H54 (cell line): ENCODE measurements at regions not wholly inside any gene's neighbourhood (a gene's known extent, or its start where the extent isn't known, plus 50 kb on each side); places are given as distances from the start of the nearest gene placed in this dataset.

ENCODE experiments used
- DNase-seq: peaks from one replicate; pipeline ENCODE4 v3.0.0; 2011; ENCODE audit warnings: low spot score, mixed read lengths; ENCODE audit not compliant: insufficient read length
- FAIRE-seq: peaks from 3 replicates; lab custom pipeline; 2011; peaks lifted over from hg19 to GRCh38; lab: Jason Lieb, UNC
- POLR2A ChIP-seq: IDR thresholded peaks from 2 replicates; pipeline ENCODE4 v1.6.1; 2011; ENCODE audit warnings: low read depth, mild to moderate bottlenecking, low read length

GRCh38 chr11:116311206-116311605 lies 461.6 kb downstream of the BUD13 start:
- FAIRE-seq: no peak
- no peak for DNase-seq
- TF ChIP-seq POLR2A: no peak

- no peak for DNase-seq
- FAIRE-seq: no peak
- no peak for TF ChIP-seq POLR2A
Measured at GRCh38 chr11:116310698-116311097, 462.1 kb downstream of the BUD13 start.

GRCh38 chr11:116310226-116310625 lies 462.6 kb downstream of the BUD13 start:
- FAIRE-seq (no peak), DNase-seq (no peak)

GRCh38 chr11:116309446-116309845 lies 463.3 kb downstream of the BUD13 start:
- FAIRE-seq (no peak), DNase-seq (no peak)
- no peak for TF ChIP-seq POLR2A

More at GRCh38 chr11:116310226-116310625, 462.6 kb downstream of the BUD13 start:
- TF ChIP-seq POLR2A: no peak

DNA sequence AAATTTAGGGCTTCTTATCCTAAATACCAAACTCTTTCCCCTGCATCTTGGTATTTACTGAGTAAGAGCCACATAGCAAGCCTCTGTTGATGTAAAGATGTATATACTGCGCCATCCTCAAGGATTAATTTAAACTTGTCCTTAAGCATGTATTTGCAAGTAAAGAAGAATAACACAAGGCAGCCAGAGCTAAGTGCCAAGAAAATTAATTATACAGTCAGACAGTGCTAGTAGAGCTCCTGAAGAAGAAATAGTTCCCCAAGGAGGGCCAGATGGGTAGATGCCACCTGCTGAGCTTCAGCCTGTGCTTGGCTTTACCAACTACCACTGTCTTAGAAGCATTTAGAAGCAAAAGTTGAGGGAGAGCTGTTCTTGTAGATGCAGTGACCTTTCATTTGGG lies 470.0 kb downstream of the BUD13 start:
- FAIRE-seq (no peak), DNase-seq (no peak)
- no peak for TF ChIP-seq POLR2A

DNA sequence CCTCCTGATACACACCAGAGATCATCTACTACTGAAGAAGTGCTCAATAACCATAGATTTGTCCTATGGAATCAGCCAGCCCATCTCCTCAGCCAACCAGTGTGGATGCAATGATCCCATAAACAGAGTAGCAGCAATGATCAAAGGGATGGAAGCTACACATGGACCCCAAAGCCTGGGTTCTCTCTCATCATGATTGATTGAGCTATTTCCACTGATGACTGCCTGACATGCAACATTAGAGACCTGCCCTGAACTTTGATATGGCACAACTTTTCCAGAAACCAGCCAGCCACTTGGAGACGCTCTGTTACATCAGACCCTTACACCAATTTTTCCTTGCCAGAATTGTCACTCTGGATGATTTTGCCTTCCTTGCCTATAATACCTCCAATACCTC lies 471.6 kb downstream of the BUD13 start:
- DNase-seq: no peak
- no peak for FAIRE-seq
- TF ChIP-seq POLR2A: no peak

DNA sequence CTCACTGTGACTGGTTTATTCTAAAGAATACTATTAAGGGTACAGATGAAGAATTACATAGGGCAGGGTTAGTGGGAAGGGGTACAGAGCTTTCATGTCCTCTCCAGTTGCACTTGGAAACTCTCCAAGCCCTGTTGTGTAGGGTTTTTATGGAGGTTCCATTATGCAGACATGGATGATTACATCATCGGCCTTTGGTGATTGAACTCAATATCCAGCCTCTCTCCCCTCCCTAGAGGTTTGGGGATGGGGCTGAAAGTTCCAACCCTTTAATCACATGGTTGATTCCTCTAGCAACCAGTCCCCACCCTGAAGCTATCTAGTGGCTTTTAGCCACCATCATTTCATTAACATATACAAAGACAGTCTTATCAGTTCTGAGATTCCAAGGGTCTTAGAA lies 472.6 kb downstream of the BUD13 start:
- DNase-seq (no peak), FAIRE-seq (no peak)
- TF ChIP-seq POLR2A: no peak

DNA sequence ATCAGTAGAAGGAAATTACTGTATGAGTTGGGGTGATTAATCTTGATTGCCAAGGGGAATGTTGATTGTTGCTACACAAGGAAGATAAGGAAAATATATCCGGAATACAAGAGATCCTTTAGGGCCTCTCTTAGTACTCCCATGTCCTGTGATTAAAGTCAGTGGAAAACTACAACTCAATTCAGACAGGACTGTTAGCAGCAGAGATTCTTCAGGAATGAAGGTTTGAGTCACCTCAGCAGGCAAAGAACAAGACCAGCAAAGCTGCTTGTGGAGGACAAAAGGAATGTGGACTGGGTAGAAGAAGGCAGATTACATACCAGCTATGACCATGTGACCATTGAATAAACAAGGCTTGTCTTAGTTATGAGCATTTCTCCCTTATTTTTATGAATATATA lies 478.2 kb downstream of the BUD13 start:
- no peak for TF ChIP-seq POLR2A
- FAIRE-seq: no peak
- DNase-seq: no peak

- no peak for TF ChIP-seq POLR2A
- FAIRE-seq (no peak), DNase-seq (no peak)
Measured at GRCh38 chr11:116287866-116288265, 484.9 kb downstream of the BUD13 start.

DNA sequence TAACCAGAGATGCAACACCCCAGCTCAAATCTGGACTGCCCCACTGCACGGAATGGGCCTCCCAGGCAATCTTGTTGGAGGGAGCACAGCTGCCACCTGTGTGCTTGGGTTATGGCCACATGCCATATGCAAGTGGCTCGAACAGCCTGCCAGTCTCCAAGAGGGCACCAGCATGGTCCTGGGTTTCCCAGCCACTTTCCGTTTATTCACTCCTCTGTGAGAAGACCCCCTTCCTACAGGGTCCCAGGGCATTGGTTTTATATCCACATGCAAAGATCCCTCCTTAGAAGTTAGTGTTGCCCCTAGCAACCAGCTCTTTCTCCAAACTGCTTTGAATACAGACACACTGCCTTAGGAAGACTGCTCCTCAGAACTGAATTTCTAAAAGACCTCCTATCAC lies 487.8 kb downstream of the BUD13 start:
- FAIRE-seq: no peak
- DNase-seq: no peak
- no peak for TF ChIP-seq POLR2A

DNA sequence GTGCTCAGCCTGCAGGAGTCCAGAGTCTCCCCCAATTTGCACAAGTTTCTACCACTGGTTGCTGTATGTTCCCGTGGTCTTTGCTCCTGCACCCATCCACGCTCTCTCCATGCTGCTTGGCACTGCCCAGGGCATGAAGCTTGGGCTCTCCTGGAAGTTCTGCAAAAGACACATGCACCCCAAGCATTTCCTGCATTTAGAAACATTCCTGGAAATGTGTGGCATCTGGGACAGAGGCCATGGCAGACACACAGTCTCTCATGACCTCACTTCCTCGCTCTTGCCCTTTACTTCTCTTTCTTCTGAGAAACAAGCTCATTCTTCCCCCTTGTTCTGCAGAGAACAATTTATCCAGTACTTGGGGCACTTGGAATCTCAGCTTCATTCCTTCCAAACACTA lies 489.5 kb downstream of the BUD13 start:
- FAIRE-seq: no peak
- no peak for TF ChIP-seq POLR2A
- DNase-seq: no peak

DNA sequence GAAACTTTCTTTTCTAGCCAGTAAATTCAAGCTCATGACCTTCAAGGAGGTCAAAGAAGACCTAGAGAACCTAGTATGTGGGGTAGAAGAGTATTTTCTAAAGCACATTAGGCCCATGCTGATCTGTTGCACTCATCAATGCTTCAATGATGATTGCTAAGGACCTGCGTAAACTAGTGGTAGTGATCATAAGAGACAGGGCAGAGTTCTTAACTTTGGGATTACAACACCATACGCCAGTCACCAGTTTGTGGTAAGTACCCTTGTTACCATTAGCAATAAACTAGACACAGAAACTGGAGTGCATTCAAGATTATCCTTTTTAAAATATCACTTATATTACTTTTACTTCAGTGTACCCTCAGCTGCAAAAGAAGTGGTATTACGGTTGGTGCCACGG lies 490.3 kb downstream of the BUD13 start:
- FAIRE-seq (no peak), DNase-seq (no peak)
- no peak for TF ChIP-seq POLR2A

DNA sequence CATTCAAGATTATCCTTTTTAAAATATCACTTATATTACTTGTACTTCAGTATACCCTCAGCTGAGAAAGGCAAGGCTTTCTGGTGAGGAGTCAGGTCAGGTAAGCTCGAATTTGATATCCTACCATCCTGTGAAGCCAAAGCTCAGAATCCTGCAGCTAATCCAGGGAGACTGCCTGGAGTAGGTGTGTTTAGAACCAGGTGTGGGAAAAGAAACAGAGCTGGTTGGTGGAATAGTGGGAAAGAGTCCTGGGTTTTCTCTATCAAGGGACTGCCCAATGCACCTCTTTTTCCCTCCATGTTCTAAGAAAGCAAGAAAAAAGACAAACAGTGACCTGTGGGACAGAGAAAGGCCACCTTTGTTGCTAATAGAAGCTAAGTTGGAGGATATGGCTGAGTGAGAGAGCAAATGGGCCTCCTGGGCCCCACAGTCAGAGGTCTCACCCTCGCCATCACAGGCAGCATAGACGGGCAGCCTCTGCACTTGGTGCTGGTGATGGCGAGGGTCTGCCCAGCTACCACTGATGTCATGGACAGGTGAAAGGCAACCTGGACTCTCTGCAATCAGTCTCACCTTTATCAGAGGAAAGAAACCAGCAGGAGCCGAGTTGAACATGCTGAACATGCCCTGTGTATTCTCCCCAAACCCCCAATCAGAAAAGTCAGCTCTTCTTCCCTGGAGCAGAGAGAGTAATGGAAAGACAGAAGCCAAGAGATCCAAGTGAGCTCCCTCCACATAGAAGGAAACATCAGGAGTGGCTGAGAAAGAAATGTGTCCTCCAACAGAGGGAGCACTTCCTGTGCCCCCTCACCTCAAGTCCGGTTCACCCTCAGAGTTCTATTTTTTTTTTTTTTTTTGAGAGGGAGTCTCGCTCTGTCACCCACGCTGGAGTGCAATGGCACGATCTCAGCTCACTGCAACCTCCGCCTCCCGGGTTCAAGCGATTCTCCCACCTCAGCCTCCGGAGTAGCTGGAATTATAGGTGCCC lies 491.3 kb downstream of the BUD13 start:
- FAIRE-seq (no peak), DNase-seq (no peak)

DNA sequence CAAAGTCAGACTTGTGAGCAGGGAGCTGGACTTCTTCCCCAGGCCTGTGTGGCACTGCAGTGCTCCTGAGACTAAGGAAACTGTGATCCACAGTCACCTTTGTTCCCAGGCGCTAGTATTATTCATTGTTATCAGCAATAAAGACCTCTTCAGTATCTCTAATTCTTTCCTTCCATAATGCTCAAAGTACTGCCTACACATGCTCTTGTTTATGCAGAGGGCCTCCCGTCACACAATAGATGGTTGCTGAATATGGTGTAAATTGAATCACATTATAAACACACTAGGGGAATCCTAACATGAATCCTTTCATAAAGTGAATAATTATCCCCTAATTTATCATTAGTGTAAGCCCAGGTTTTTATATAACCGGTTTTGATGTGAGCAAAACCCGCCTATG lies 493.3 kb downstream of the BUD13 start:
- no peak for TF ChIP-seq POLR2A
- DNase-seq (no peak), FAIRE-seq (no peak)

More for the DNA sequence above, 491.3 kb downstream of the BUD13 start:
- TF ChIP-seq POLR2A: no peak

GRCh38 chr11:116278076-116278475 lies 494.7 kb downstream of the BUD13 start:
- FAIRE-seq (no peak), DNase-seq (no peak)
- TF ChIP-seq POLR2A: no peak
